ENCODE measurements at regions not wholly inside any gene's neighbourhood (a gene's known extent, or its start where the extent isn't known, plus 50 kb on each side); places are given as distances from the start of the nearest gene placed in this dataset.

DNA sequence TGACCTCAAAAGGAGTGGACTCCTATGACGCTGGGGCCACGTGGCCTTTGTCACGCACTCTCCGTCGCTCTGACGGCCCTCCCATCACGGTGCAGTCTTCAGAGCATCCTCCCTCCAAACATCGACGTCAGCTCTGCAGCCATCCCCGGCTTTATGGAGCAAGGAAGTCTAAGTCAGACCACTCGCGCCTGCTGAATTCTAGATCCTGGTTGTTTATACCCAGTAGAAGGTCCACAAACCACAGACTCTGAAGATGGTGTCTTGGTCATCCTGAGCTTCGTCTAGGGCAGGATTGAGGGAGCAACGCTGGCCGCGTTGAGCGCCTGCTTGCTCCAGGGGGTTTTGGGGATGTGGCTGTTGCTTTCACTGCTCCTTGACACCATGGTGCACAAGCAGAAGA lies 228.0 kb upstream of the SALL3 start:
- TF ChIP-seq, protein P1, sequence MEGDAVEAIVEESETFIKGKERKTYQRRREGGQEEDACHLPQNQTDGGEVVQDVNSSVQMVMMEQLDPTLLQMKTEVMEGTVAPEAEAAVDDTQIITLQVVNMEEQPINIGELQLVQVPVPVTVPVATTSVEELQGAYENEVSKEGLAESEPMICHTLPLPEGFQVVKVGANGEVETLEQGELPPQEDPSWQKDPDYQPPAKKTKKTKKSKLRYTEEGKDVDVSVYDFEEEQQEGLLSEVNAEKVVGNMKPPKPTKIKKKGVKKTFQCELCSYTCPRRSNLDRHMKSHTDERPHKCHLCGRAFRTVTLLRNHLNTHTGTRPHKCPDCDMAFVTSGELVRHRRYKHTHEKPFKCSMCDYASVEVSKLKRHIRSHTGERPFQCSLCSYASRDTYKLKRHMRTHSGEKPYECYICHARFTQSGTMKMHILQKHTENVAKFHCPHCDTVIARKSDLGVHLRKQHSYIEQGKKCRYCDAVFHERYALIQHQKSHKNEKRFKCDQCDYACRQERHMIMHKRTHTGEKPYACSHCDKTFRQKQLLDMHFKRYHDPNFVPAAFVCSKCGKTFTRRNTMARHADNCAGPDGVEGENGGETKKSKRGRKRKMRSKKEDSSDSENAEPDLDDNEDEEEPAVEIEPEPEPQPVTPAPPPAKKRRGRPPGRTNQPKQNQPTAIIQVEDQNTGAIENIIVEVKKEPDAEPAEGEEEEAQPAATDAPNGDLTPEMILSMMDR (IDR thresholded peaks at IDR 0.05) = no peak

DNA sequence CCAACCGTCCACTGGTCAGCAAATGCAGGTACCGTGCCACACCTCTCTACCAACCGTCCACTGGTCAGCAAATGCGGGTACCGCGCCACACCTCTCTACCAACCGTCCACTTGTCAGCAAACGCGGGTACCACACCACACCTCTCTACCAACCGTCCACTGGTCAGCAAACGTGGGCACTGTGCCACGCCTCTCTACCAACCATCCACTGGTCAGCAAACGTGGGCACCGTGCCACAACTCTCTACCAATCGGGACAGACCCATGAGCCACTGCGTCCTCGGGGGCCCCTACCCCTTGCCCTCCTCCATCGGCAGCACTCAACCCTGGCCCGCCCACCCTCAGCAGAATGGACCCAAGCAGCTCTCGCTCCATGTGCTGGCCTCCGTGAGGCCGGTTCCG lies 226.4 kb upstream of the SALL3 start:
- TF ChIP-seq, protein P1 (IDR thresholded peaks at IDR 0.05) = no peak

DNA sequence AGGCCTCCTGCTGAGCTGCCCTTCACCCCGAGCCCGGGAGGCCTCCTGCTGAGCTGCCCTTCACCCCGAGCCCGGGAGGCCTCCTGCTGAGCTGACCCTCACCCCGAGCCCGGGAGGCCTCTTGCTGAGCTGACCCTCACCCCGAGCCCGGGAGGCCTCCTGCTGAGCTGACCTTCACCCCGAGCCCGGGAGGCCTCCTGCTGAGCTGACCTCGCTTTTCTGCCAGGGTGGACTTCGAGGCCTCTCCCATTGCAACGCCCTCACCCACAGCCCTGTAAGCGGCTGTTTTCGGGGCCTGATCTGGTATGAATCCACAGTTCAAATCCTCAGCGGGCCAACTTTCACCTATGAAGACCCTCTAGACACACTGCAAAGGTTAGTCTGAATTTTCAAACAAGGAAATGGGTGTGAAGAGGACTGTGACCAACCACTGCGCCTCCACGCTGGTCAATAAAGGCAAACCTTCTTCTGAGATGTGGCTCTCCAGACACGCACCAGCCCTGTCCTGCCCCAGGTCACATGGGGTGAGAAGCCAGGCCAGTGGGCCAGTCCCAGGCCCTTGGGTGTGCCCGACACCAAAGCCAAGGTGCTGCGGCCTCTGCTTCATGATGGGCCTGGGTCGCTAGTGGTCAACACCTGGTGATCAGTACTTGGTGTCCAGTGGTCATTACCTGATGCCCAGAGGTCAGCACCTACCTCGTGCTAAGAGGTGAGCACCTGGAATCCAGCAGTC lies 225.1 kb upstream of the SALL3 start:
- TF ChIP-seq, protein P1 (IDR thresholded peaks at IDR 0.05) = no peak

DNA sequence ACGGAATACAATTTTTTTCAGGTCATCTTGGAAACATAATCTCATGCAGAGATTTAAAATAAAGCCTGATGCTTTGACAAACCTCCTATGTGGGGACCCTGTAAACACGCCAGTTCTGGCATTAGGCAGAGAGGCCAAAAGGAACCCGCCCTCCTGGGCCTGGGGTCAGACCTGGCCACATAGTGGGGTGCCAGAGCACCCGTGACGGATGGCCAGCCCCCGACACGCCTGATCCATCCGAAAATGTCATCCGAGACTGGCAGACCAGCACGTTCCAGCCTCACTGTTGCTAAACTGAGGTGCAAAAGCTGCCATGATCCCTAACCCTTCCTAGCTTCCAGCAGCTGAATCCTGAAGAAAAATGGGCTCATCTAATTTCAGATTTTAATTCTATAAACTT lies 222.6 kb upstream of the SALL3 start:
- TF ChIP-seq, protein P1 (IDR thresholded peaks at IDR 0.05) = no peak

DNA sequence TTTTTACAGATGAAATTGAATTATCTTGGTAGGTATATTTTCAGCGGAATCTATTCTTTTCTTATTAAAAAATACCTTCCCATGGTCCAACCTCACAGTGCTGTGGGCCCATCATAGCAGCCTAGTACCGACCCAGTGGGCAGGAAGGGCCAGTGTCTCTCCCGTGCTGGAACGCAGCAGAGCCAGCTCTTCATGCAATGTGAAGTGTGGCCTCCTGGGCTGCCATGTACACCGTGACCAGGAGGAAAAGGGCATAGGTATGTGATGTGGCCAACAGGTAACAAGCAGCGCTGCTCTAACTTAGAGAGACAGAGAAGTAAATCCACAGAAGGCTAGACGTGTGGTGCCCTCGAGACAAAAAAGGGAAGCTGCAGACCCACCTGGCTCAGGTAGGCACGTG lies 221.1 kb upstream of the SALL3 start:
- TF ChIP-seq, protein P1 (IDR thresholded peaks at IDR 0.05) = no peak

- TF ChIP-seq, protein P1 (IDR thresholded peaks at IDR 0.05) = no peak
Observed at GRCh38 chr18:78762753-78763152, 216.9 kb upstream of the SALL3 start.

DNA sequence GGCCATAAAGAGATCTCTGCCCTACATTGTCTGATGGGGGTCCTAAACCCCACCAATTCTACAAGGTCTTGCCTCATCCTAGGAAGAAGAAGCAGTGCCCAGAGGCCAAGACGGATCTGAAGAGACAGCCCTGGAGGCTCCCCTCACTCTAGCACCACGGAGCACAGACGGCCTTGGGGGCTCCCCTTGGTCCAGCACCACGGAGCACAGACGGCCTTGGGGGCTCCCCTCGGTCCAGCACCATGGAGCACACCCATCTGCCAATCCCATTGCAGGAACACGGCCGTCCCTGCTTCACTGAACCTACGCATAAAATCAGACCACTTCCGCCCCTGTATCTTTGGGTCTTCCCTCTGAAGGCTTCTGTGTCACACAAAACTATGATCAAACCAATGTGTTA lies 215.1 kb upstream of the SALL3 start:
- TF ChIP-seq, protein P1 (IDR thresholded peaks at IDR 0.05) = no peak

DNA sequence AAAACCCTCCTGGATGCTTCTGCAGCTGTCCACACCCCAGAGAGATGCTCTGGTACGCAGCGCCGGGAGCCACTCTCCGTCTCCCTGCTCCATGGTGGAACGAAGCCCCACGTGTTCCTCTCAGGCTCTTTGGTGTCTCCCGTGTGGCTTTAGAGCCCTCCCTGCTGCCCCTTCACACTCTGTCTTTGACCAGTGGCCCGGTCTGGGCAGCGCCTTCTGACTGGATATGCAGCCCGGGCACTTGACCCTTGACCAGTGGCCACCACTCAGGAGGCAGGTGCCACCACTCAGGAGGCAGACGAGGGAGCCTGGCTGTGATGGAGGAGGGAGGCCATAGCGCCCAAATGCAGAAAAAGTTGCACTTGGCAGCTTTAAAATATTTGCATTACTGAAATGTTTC lies 214.5 kb upstream of the SALL3 start:
- TF ChIP-seq, protein P1 (IDR thresholded peaks at IDR 0.05) = no peak

Data from LNCAP (cell line).